GM12878 (cell line): ENCODE measurements at regions not wholly inside any gene's neighbourhood (a gene's known extent, or its start where the extent isn't known, plus 50 kb on each side); places are given as distances from the start of the nearest gene placed in this dataset.

Experiments
- ATAC-seq: fragments of 200-7000 bp; cut with Tn5 transposase; 3 replicates; pipeline ENCODE4 v1.9.1; 2020; ENCODE audit warnings: mild to moderate bottlenecking, moderate library complexity
- BruUV-seq: library from RNA; stranded (reverse); fragments of 400-500 nt; replicated peaks from 2 replicates; lab custom pipeline; 2021; lab: Mats Ljungman, UMichigan
- CTCF ChIA-PET: fragments of 300-600 bp; sonication (Branson Sonifier 250); formaldehyde crosslinking; extraction: SDS; loops from one replicate; lab custom pipeline; 2021; ENCODE audit warnings: inconsistent platforms; lab: Yijun Ruan, JAX
- POLR2A ChIA-PET: fragments of 350-600 bp; formaldehyde crosslinking; extraction: SDS; loops from one replicate; lab custom pipeline; 2021; ENCODE audit warnings: inconsistent platforms; lab: Charles Lee
- RAD21 ChIA-PET: fragments of 300-600 bp; sonication (Branson Sonifier 250); formaldehyde crosslinking; loops from one replicate; lab custom pipeline; 2023; ENCODE audit warnings: antibody characterized with exemption; ENCODE audit not compliant: unreplicated experiment; lab: Charles Lee
- SMC1A ChIA-PET: fragments of 300-600 bp; sonication (Branson Sonifier 250); formaldehyde crosslinking; loops from one replicate; lab custom pipeline; 2023; ENCODE audit not compliant: unreplicated experiment, uncharacterized antibody; lab: Charles Lee
- DNase-seq: peaks from one replicate; pipeline ENCODE4 v3.0.0-alpha.2; 2011; ENCODE audit warnings: low read depth, low spot score
- FAIRE-seq: peaks from 3 replicates; lab custom pipeline; 2011; peaks lifted over from hg19 to GRCh38; lab: Jason Lieb, UNC
- H2AFZ ChIP-seq: 2 replicates; pipeline ENCODE4 v1.6.0; 2011; ENCODE audit warnings: low read depth, low read length, control low read depth; ENCODE audit not compliant: control insufficient read depth
- H3K27ac ChIP-seq: 2 replicates; pipeline ENCODE4 v1.5.1; 2011; ENCODE audit warnings: control low read depth; ENCODE audit not compliant: control insufficient read depth, insufficient read depth
- H3K27me3 ChIP-seq, 2 experiments: replicated peaks in 1 of 2; 2 replicates each; pipeline versions ENCODE4 v1.6.0 to v1.6.1; 2011; ENCODE audit warnings: low read length in 1 of 2; ENCODE audit not compliant: control insufficient read depth in 2 of 2, insufficient read depth in 2 of 2
- H3K36me3 ChIP-seq, 2 experiments: 2 replicates each; pipeline ENCODE4 v1.5.1; 2011; ENCODE audit warnings: low read length in 1 of 2; ENCODE audit not compliant: control insufficient read depth in 2 of 2, insufficient read depth in 2 of 2
- H3K4me1 ChIP-seq: 2 replicates; pipeline ENCODE4 v1.6.1; 2011; ENCODE audit warnings: mild to moderate bottlenecking, low read length, moderate library complexity, mixed read lengths; ENCODE audit not compliant: control insufficient read depth, insufficient read depth
- H3K4me2 ChIP-seq: 2 replicates; pipeline ENCODE4 v1.6.0; 2011; ENCODE audit warnings: control low read depth; ENCODE audit not compliant: control insufficient read depth, insufficient read depth
- H3K4me3 ChIP-seq: fragments of 200-600 bp; sonication (generic); 2 replicates; pipeline ENCODE4 v1.5.1; 2016
- H3K79me2 ChIP-seq: 2 replicates; pipeline ENCODE4 v1.6.0; 2011; ENCODE audit warnings: low read length; ENCODE audit not compliant: control insufficient read depth, insufficient read depth
- H3K9ac ChIP-seq: 2 replicates; pipeline ENCODE4 v1.8.0; 2011; ENCODE audit warnings: low read length, control low read depth, mixed read lengths; ENCODE audit not compliant: control insufficient read depth, insufficient read depth
- H3K9me3 ChIP-seq: replicated peaks from 3 replicates; pipeline ENCODE4 v1.5.1; 2011; ENCODE audit warnings: mild to moderate bottlenecking, low read length; ENCODE audit not compliant: control insufficient read depth, insufficient read depth
- H4K20me1 ChIP-seq: 2 replicates; pipeline ENCODE4 v1.6.0; 2011; ENCODE audit not compliant: control insufficient read depth, insufficient read depth
- BACH1 ChIP-seq: fragments of 450-650 bp; IDR thresholded peaks from 2 replicates; pipeline ENCODE4 v1.6.1; 2017; ENCODE audit warnings: mild to moderate bottlenecking, borderline replicate concordance
- CTCF ChIP-seq, 3 experiments: IDR thresholded peaks in 2 of 3; conservative IDR thresholded peaks in 1 of 3; 2 replicates each; pipeline ENCODE4 v1.5.1; 2011; ENCODE audit warnings: low read depth in 3 of 3, low read length in 3 of 3, mild to moderate bottlenecking in 3 of 3, control low read depth in 2 of 3, moderate library complexity in 2 of 3, inconsistent platforms in 1 of 3, mixed read lengths in 1 of 3; ENCODE audit not compliant: control insufficient read depth in 2 of 3, insufficient read depth in 1 of 3; ENCODE audit errors: extremely low read depth in 1 of 3
- KLF5 ChIP-seq: fragments of 450-650 bp; IDR thresholded peaks from 2 replicates; pipeline ENCODE4 v1.6.1; 2014; ENCODE audit warnings: mild to moderate bottlenecking; ENCODE audit not compliant: partially characterized antibody
- NBN ChIP-seq: fragments of 450-650 bp; IDR thresholded peaks from 2 replicates; pipeline ENCODE4 v1.6.1; 2016
- RAD21 ChIP-seq: IDR thresholded peaks from 2 replicates; pipeline ENCODE4 v1.6.1; 2011; ENCODE audit warnings: mild to moderate bottlenecking, low read depth, low read length, moderate library complexity; ENCODE audit not compliant: insufficient read depth
- YY1 ChIP-seq: IDR thresholded peaks from 2 replicates; pipeline ENCODE4 v1.6.1; 2011; ENCODE audit warnings: low read depth, mild to moderate bottlenecking, low read length
- ZNF622 ChIP-seq: fragments of 450-650 bp; IDR thresholded peaks from 2 replicates; pipeline ENCODE4 v1.6.1; 2017; ENCODE audit warnings: mild to moderate bottlenecking, inconsistent platforms
- WGBS: methylation state at CpG from one replicate; pipeline ENCODE4 v1.1.6; 2016; ENCODE audit warnings: low lambda C conversion rate; ENCODE audit not compliant: insufficient replicate concordance, insufficient coverage; ENCODE audit errors: missing lambda C conversion rate; 5-methylcytosine and 5-hydroxymethylcytosine counted together
- in situ Hi-C: fragments of 300-500 bp; cut with MboI; formaldehyde crosslinking; loops from 9 replicates; pipeline ENCODE4 v1.14.3; 2018; ENCODE audit warnings: mixed read lengths
- intact Hi-C: fragments of 100-400 bp; cut with micrococcal nuclease; formaldehyde crosslinking; loops from one replicate; pipeline ENCODE4 v1.14.2; 2022; ENCODE audit not compliant: unreplicated experiment
- TF ChIP-seq, protein P1 (sequence below): IDR thresholded peaks from 2 replicates; pipeline ENCODE4 v1.6.1; 2011; ENCODE audit warnings: borderline replicate concordance, low read depth, mild to moderate bottlenecking, moderate library complexity, low read length; ENCODE audit not compliant: insufficient read depth, poor library complexity, severe bottlenecking
- TF ChIP-seq, protein P2 (sequence below): fragments of 450-650 bp; IDR thresholded peaks from 2 replicates; pipeline ENCODE4 v1.6.1; 2016; ENCODE audit warnings: mild to moderate bottlenecking
- TF ChIP-seq, protein P3 (sequence below): IDR thresholded peaks from 2 replicates; pipeline ENCODE4 v1.6.1; 2011; ENCODE audit warnings: low read depth, low read length, improper control_type of control experiment, borderline replicate concordance

DNA sequence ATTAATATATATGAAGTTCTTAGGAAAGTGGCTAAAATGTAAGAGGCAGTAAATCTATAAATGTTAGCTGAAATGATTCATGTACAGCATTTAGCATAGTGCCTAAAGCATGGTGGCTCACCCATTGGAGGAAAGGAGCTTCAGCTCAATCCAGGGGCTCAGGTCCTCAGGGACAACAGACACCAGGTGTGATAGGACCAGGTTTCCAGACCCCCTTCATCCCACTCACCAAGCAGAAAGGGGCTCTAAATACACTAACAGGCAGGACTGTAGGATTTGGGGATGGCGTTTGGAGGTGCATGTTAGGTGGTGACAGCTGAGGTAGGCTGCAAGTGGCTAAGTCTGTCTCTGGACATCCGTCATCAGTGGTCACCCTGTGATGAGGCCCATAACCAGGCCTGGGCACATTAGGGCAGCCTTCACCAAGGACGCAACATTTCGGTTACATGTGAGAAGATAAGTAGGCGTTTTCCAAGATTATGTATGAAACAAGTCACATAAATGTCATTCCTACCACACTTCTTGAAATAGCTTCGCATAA lies 233.1 kb downstream of the C1orf94 start:
- H3K27me3 ChIP-seq, result no peaks in the 10 kb centered on the region; a peak in 2 of 4 replicates

GRCh38 chr1:34412598-34413370 lies 236.1 kb downstream of the C1orf94 start:
- FAIRE-seq (no peak), ATAC-seq (no peak), DNase-seq (no peak)
- no peaks in the 10 kb centered on the region for H3K36me3 ChIP-seq
- no peak overlapping the region for H3K4me2 ChIP-seq
- H3K9ac ChIP-seq, result no peak overlapping the region
- no TSS peak for BruUV-seq
- H3K9me3 ChIP-seq, result no peaks in the 10 kb centered on the region
- CTCF ChIA-PET, result no interaction called here
- POLR2A ChIA-PET, result no interaction called here
- H3K4me1 ChIP-seq, result no peaks in the 10 kb centered on the region
- in situ Hi-C loops (no loop called here), intact Hi-C loops (no loop called here)
- no peak overlapping the region for H2AFZ ChIP-seq
- SMC1A ChIA-PET, result interaction anchor here (1.0 to 1.1 kb wide), 2 partner anchors 12 to 16 kb away, joined by 3 read pairs; no protein-coding TSS in a partner anchor
- no peaks in the 10 kb centered on the region for H4K20me1 ChIP-seq
- H3K27ac ChIP-seq, result no peak overlapping the region
- no peaks in the 10 kb centered on the region; a peak in 1 of 4 replicates for H3K27me3 ChIP-seq
- no peaks in the 10 kb centered on the region for H3K79me2 ChIP-seq
- no peak overlapping the region for H3K4me3 ChIP-seq
- WGBS, result 21% methylated on average over 12 of the region's 12 CpGs
- RAD21 ChIA-PET, result no interaction called here
- no peak for TF ChIP-seq YY1
- no peak for TF ChIP-seq KLF5
- TF ChIP-seq CTCF (IDR thresholded peaks at IDR 0.05 in 2 of 3, conservative IDR thresholded peaks at IDR 0.05 in 1 of 3; ENCODE audit: control insufficient read depth in 2 of 3, extremely low read depth in 1 of 3, insufficient read depth in 1 of 3, low read depth in 3 of 3, low read length in 3 of 3), result no peak
- TF ChIP-seq, protein P1, sequence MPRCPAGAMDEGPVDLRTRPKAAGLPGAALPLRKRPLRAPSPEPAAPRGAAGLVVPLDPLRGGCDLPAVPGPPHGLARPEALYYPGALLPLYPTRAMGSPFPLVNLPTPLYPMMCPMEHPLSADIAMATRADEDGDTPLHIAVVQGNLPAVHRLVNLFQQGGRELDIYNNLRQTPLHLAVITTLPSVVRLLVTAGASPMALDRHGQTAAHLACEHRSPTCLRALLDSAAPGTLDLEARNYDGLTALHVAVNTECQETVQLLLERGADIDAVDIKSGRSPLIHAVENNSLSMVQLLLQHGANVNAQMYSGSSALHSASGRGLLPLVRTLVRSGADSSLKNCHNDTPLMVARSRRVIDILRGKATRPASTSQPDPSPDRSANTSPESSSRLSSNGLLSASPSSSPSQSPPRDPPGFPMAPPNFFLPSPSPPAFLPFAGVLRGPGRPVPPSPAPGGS, result no peak
- TF ChIP-seq, protein P2, sequence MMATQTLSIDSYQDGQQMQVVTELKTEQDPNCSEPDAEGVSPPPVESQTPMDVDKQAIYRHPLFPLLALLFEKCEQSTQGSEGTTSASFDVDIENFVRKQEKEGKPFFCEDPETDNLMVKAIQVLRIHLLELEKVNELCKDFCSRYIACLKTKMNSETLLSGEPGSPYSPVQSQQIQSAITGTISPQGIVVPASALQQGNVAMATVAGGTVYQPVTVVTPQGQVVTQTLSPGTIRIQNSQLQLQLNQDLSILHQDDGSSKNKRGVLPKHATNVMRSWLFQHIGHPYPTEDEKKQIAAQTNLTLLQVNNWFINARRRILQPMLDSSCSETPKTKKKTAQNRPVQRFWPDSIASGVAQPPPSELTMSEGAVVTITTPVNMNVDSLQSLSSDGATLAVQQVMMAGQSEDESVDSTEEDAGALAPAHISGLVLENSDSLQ, result no peak
- no peak for TF ChIP-seq BACH1
- no peak for TF ChIP-seq RAD21
- TF ChIP-seq ZNF622, result no peak

More for the DNA sequence above, 233.1 kb downstream of the C1orf94 start:
- Histone ChIP-seq H3K4me1 (no peaks in the 10 kb centered on the region), H2AFZ (no peak overlapping the region), H3K27ac (no peak overlapping the region), H3K36me3 (no peaks in the 10 kb centered on the region), H3K9ac (no peak overlapping the region), H3K79me2 (no peaks in the 10 kb centered on the region), H3K4me2 (no peak overlapping the region), H4K20me1 (no peaks in the 10 kb centered on the region), H3K9me3 (no peaks in the 10 kb centered on the region), H3K4me3 (no peak overlapping the region)
- BruUV-seq, result no TSS peak
- FAIRE-seq (no peak), DNase-seq (no peak), ATAC-seq (no peak)
- ChIA-PET SMC1A (interaction anchor here (0.9 to 2.7 kb wide), 5 partner anchors 9 to 50 kb away, joined by 3 to 9 read pairs (median 6); no protein-coding TSS in a partner anchor), POLR2A (no interaction called here), RAD21 (no interaction called here), CTCF (interaction anchor here (1.3 to 1.9 kb wide), 2 partner anchors 10 to 12 kb away, joined by 4 to 5 read pairs; no protein-coding TSS in a partner anchor)
- 14% methylated on average over 6 of the region's 6 CpGs for WGBS
- no peak for TF ChIP-seq NBN
- TF ChIP-seq, protein P3, sequence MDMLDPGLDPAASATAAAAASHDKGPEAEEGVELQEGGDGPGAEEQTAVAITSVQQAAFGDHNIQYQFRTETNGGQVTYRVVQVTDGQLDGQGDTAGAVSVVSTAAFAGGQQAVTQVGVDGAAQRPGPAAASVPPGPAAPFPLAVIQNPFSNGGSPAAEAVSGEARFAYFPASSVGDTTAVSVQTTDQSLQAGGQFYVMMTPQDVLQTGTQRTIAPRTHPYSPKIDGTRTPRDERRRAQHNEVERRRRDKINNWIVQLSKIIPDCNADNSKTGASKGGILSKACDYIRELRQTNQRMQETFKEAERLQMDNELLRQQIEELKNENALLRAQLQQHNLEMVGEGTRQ, result no peak
- intact Hi-C loops, result no loop called here
- in situ Hi-C loops, result no loop called here
